HCT116 (cell line): ENCODE measurements at regions not wholly inside any gene's neighbourhood (a gene's known extent, or its start where the extent isn't known, plus 50 kb on each side); places are given as distances from the start of the nearest gene placed in this dataset.

Experiments
- ATAC-seq: fragments of 200-7000 bp; cut with Tn5 transposase; 2 replicates; pipeline ENCODE4 v1.9.1; 2020; ENCODE audit warnings: mild to moderate bottlenecking, moderate library complexity
- BruUV-seq: library from RNA; stranded (reverse); fragments of 400-500 nt; replicated peaks from 2 replicates; lab custom pipeline; 2021; lab: Mats Ljungman, UMichigan
- CTCF ChIA-PET: fragments of 300-600 bp; sonication (Branson Sonifier 250); formaldehyde crosslinking; loops from one replicate; lab custom pipeline; 2021; ENCODE audit warnings: antibody characterized with exemption; lab: Charles Lee
- POLR2A ChIA-PET: fragments of 300-600, 350-600 bp; sonication (Branson Sonifier 250); formaldehyde crosslinking; loops from one replicate; lab custom pipeline; 2021; ENCODE audit warnings: antibody characterized with exemption; lab: Charles Lee
- RAD21 ChIA-PET, 2 experiments: fragments of 300-600 bp; sonication (Branson Sonifier 250); formaldehyde crosslinking; loops; one replicate each; lab custom pipeline; 2023; ENCODE audit warnings: low total read pairs in 2 of 2; ENCODE audit not compliant: uncharacterized antibody in 2 of 2, unreplicated experiment in 2 of 2, low non-redundant PET in 1 of 2; lab: Charles Lee
- DNase-seq: peaks from one replicate; pipeline ENCODE4 v3.0.0-alpha.2; 2010; ENCODE audit warnings: low read depth, low spot score
- H2AFZ ChIP-seq: fragments of 200-600 bp; shearing (Covaris generic), sonication (generic); 2 replicates; pipeline ENCODE4 v1.6.1; 2017; ENCODE audit warnings: low read depth, mixed run types, mixed read lengths, antibody characterized with exemption, low read length; ENCODE audit not compliant: poor library complexity, severe bottlenecking
- H3K27ac ChIP-seq: 2 replicates; pipeline ENCODE4 v1.5.1; 2012; ENCODE audit warnings: low read depth, low read length
- H3K27me3 ChIP-seq: fragments of 200-600 bp; sonication (generic); 2 replicates; pipeline ENCODE4 v1.6.1; 2016; ENCODE audit warnings: mixed run types, low read length, mixed read lengths; ENCODE audit not compliant: insufficient read depth
- H3K36me3 ChIP-seq, 2 experiments: fragments of 200-500 bp in 1 of 2; fragments of 200-600 bp in 1 of 2; sonication (Bioruptor generic) in 1 of 2; sonication (generic) in 1 of 2; 2 replicates each; pipeline versions ENCODE4 v1.5.1 to v1.6.1; 2014 to 2016; ENCODE audit warnings: low read length in 2 of 2, inconsistent platforms in 1 of 2, mixed read lengths in 1 of 2, mixed run types in 1 of 2; ENCODE audit not compliant: insufficient read depth in 2 of 2, control insufficient read depth in 1 of 2
- H3K4me1 ChIP-seq, 2 experiments: fragments of 200-600 bp in 1 of 2; sonication (generic) in 1 of 2; 2 replicates each; pipeline versions ENCODE4 v1.5.1 to v1.6.1; 2012 to 2017; ENCODE audit warnings: low read length in 2 of 2, inconsistent platforms in 1 of 2, mild to moderate bottlenecking in 1 of 2, mixed read lengths in 1 of 2, mixed run types in 1 of 2, moderate library complexity in 1 of 2; ENCODE audit not compliant: insufficient read depth in 2 of 2, control insufficient read depth in 1 of 2
- H3K4me2 ChIP-seq: fragments of 200-600 bp; sonication (generic); 2 replicates; pipeline ENCODE4 v1.6.1; 2017; ENCODE audit warnings: mixed run types, low read length, mixed read lengths
- H3K4me3 ChIP-seq, 2 experiments: fragments of 200-600 bp in 1 of 2; sonication (generic) in 1 of 2; replicated peaks in 1 of 2; 2 replicates each; pipeline ENCODE4 v1.5.1; 2011 to 2016; ENCODE audit warnings: low read length in 2 of 2, control low read depth in 1 of 2, low read depth in 1 of 2, mild to moderate bottlenecking in 1 of 2, mixed read lengths in 1 of 2, mixed run types in 1 of 2
- H3K79me2 ChIP-seq: fragments of 200-600 bp; sonication (generic); 2 replicates; pipeline ENCODE4 v1.6.1; 2017; ENCODE audit warnings: mild to moderate bottlenecking, mixed run types, low read length, moderate library complexity, mixed read lengths; ENCODE audit not compliant: insufficient read depth
- H3K9ac ChIP-seq: fragments of 200-600 bp; sonication (generic); 2 replicates; pipeline ENCODE4 v1.6.1; 2016; ENCODE audit warnings: low read length, mixed read lengths
- H3K9me2 ChIP-seq: fragments of 200-600 bp; sonication (generic), shearing (Covaris generic); 2 replicates; pipeline ENCODE4 v1.6.1; 2017; ENCODE audit warnings: mixed run types, mild to moderate bottlenecking, moderate library complexity; ENCODE audit not compliant: insufficient read depth
- H3K9me3 ChIP-seq, 2 experiments: fragments of 200-500 bp in 1 of 2; fragments of 200-600 bp in 1 of 2; sonication (Bioruptor generic) in 1 of 2; sonication (generic) in 1 of 2; 2 replicates each; pipeline ENCODE4 v1.6.1; 2014 to 2017; ENCODE audit warnings: low read length in 2 of 2, mixed read lengths in 2 of 2, inconsistent platforms in 1 of 2, low read depth in 1 of 2, mild to moderate bottlenecking in 1 of 2, mixed run types in 1 of 2, moderate library complexity in 1 of 2; ENCODE audit not compliant: control insufficient read depth in 1 of 2, insufficient read depth in 1 of 2
- H4K20me1 ChIP-seq: fragments of 200-600 bp; sonication (generic), shearing (Covaris generic); 2 replicates; pipeline ENCODE4 v1.6.1; 2017; ENCODE audit warnings: mixed run types, mild to moderate bottlenecking, moderate library complexity; ENCODE audit not compliant: insufficient read depth
- CBX3 ChIP-seq: IDR thresholded peaks from 2 replicates; pipeline ENCODE4 v1.6.1; 2012; ENCODE audit warnings: low read depth
- EZH2phosphoT487 ChIP-seq: fragments of 200-600 bp; IDR thresholded peaks from 2 replicates; pipeline ENCODE4 v1.6.1; 2018; ENCODE audit warnings: antibody characterized with exemption, borderline replicate concordance
- FOSL1 ChIP-seq: IDR thresholded peaks from 2 replicates; pipeline ENCODE4 v1.6.1; 2012; ENCODE audit warnings: low read depth
- POLR2A ChIP-seq: IDR thresholded peaks from 2 replicates; pipeline ENCODE4 v1.7.0; 2011; ENCODE audit warnings: borderline replicate concordance; ENCODE audit not compliant: insufficient read depth, insufficient read length; ENCODE audit errors: extremely low read depth
- YY1 ChIP-seq: IDR thresholded peaks from 2 replicates; pipeline ENCODE4 v1.6.1; 2011; ENCODE audit warnings: low read length, low read depth, moderate library complexity, mild to moderate bottlenecking; ENCODE audit not compliant: insufficient replicate concordance; ENCODE audit errors: extremely low read depth
- ZFX ChIP-seq: fragments of 450-650 bp; IDR thresholded peaks from 2 replicates; pipeline ENCODE4 v1.6.1; 2017
- intact Hi-C: fragments of 100-400 bp; cut with micrococcal nuclease; formaldehyde crosslinking; loops from 2 replicates; pipeline ENCODE4 v1.10.0; 2022
- TF ChIP-seq, protein P1 (sequence below): IDR thresholded peaks from 2 replicates; pipeline ENCODE4 v1.6.1; 2012
- TF ChIP-seq, protein P2 (sequence below): IDR thresholded peaks from 2 replicates; pipeline ENCODE4 v1.6.1; 2012

DNA sequence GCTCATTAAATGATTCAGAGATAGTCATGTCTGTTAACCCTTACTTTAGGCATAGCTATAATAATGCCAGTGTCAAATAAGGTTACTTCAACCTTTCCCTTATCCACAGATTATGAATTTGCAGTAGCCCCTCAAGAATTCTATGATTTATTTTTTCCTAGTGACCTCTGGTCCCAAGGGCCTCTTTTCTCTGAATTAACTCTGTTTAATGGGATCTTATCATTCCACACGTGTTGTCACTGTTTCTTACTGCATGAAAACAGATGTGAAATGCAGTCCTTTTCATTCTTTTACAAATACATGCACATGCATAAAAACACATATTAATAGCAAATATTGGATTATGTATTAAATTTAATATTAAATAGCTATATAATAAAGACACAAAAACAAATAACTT lies 667.7 kb upstream of the FOXG1 start:
- no peaks in the 10 kb centered on the region for H4K20me1 ChIP-seq
- ChIA-PET CTCF (no interaction called here), RAD21 (no interaction called here), POLR2A (no interaction called here)
- no peak overlapping the region for H2AFZ ChIP-seq
- no peak for TF ChIP-seq POLR2A
- no peak for TF ChIP-seq FOSL1
- no peak for TF ChIP-seq CBX3
- no peak for DNase-seq
- peaks cover 17 to 34% of the 10 kb centered on the region in 2 experiments; a peak in 3 of 4 replicates for H3K9me3 ChIP-seq
- ATAC-seq, result no peak
- H3K27me3 ChIP-seq, result no peaks in the 10 kb centered on the region
- no TSS peak for BruUV-seq
- no peaks in the 10 kb centered on the region for H3K36me3 ChIP-seq
- no peak overlapping the region for H3K9ac ChIP-seq
- H3K9me2 ChIP-seq, result no peaks in the 10 kb centered on the region
- no peaks in the 10 kb centered on the region for H3K79me2 ChIP-seq
- no peak overlapping the region for H3K4me3 ChIP-seq
- no peak overlapping the region for H3K4me2 ChIP-seq
- no peaks in the 10 kb centered on the region for H3K4me1 ChIP-seq
- no peak overlapping the region for H3K27ac ChIP-seq
- intact Hi-C loops, result no loop called here

DNA sequence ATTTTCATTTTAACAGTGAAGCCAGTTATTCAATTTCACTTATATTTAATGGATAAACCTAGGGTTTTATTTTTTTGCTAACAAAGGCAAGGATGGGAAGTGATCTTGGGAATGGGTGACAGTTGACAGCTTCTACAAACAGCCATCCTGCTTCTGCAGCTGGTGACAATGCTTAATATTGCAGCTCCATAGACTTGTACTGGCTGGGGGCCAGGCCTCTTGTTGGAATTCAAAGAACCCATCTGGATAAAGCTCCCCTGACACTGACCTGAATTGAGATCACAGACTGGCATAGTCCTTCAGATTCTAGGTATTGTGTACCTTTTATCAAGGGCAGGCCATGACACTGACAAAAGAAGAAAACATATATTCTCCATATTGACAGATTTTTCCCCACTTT lies 664.6 kb upstream of the FOXG1 start:
- Histone ChIP-seq H3K36me3 (no peaks in the 10 kb centered on the region), H4K20me1 (no peaks in the 10 kb centered on the region), H2AFZ (no peak overlapping the region), H3K9me2 (no peaks in the 10 kb centered on the region), H3K9me3 (peaks cover 10 to 38% of the 10 kb centered on the region in 2 experiments; a peak in 2 of 4 replicates), H3K4me3 (no peak overlapping the region), H3K4me1 (no peaks in the 10 kb centered on the region), H3K4me2 (no peak overlapping the region), H3K27me3 (no peaks in the 10 kb centered on the region), H3K9ac (no peak overlapping the region)
- BruUV-seq, result no TSS peak
- ATAC-seq, result no peak
- no peak for DNase-seq
- ChIA-PET POLR2A (no interaction called here), RAD21 (no interaction called here)
- intact Hi-C loops, result no loop called here
- TF ChIP-seq, protein P1, sequence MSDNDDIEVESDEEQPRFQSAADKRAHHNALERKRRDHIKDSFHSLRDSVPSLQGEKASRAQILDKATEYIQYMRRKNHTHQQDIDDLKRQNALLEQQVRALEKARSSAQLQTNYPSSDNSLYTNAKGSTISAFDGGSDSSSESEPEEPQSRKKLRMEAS, result no peak
- TF ChIP-seq EZH2phosphoT487 (no peak), YY1 (no peak), FOSL1 (no peak), ZFX (no peak)
- TF ChIP-seq, protein P2, sequence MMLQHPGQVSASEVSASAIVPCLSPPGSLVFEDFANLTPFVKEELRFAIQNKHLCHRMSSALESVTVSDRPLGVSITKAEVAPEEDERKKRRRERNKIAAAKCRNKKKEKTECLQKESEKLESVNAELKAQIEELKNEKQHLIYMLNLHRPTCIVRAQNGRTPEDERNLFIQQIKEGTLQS, result no peak
- TF ChIP-seq, all 23 proteins: peak for 0
- H3K27ac ChIP-seq, result no peak overlapping the region
- CTCF ChIA-PET, result no interaction called here
- no peaks in the 10 kb centered on the region for H3K79me2 ChIP-seq
